ENCODE measurements at regions not wholly inside any gene's neighbourhood (a gene's known extent, or its start where the extent isn't known, plus 50 kb on each side); places are given as distances from the start of the nearest gene placed in this dataset.

DNA sequence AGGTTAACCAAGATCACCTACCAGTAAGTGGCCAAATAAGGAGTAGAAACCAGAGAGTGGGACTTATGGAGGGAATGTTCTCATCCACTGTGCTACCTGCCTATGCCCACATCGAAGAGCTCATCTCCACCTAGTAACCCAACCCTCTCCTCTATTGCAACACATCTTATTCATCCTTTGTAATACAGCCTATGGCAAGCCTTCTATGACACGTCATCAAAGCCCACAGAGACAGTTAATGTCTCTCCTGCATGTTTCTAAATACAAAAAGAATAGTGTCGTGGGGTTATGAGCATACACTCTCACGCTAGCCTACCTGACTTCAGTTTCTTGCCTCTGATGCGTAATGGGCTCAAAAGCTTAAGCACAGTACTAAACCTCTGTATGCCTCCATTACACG, 1158.1 kb upstream of the TENM4 start:
- intact Hi-C loops (cut with micrococcal nuclease; ENCODE audit: unreplicated experiment) (no loop called here), in situ Hi-C loops (cut with HindIII; ENCODE audit: extremely low pct_ligation_motif_present, low pct_unique_long_range_greater_than_20kb) (no loop called here)
- no peaks in the 10 kb centered on the region for H3K79me2 ChIP-seq (ENCODE audit: insufficient read depth, low read length)
- H4K20me1 ChIP-seq (ENCODE audit: insufficient read depth, low read length) = no peaks in the 10 kb centered on the region
- H3K4me1 ChIP-seq (ENCODE audit: insufficient read depth, low read length) = peaks cover 26% of the 10 kb centered on the region
- H3K4me2 ChIP-seq (ENCODE audit: low read depth, low read length) = no peak overlapping the region
- no peak overlapping the region for H3K27ac ChIP-seq (ENCODE audit: extremely low read length, insufficient read depth, low read length)
- DNase-seq (ENCODE audit: low spot score) (no peak), FAIRE-seq (no peak), ATAC-seq (no peak)
- no peaks in the 10 kb centered on the region for H3K27me3 ChIP-seq (ENCODE audit: control insufficient read depth in 1 of 2, insufficient read depth in 2 of 2, low read length in 2 of 2)
- no TSS peak for BruUV-seq (replicated peaks)
- H3K4me3 ChIP-seq (replicated peaks in 1 of 3; ENCODE audit: insufficient read depth in 1 of 3, low read depth in 2 of 3, low read length in 3 of 3) = no peak overlapping the region
- 56% methylated on average over 6 of the region's 6 CpGs for WGBS (ENCODE audit: low lambda C conversion rate)
- CTCF ChIA-PET (ENCODE audit: low intra/inter-chr PET ratio, low total read pairs) = no interaction called here
- no peaks in the 10 kb centered on the region for H3K36me3 ChIP-seq (replicated peaks in 1 of 2; ENCODE audit: control insufficient read depth in 1 of 2, insufficient read depth in 2 of 2, low read length in 2 of 2)
- TF ChIP-seq ZMYM4 (CRISPR knock-in tag; IDR thresholded peaks at IDR 0.05) (no peak), MXD1 (CRISPR knock-in tag; IDR thresholded peaks at IDR 0.05) (no peak), CREB1 (IDR thresholded peaks at IDR 0.05) (peak; percentile 66), CREB1 (CRISPR knock-in tag; IDR thresholded peaks at IDR 0.05) (no peak), SYNCRIP (IDR thresholded peaks at IDR 0.05; ENCODE audit: insufficient read depth, low read depth, low read length) (no peak)
- H2AFZ ChIP-seq (ENCODE audit: low read length) = no peak overlapping the region
- no peaks in the 10 kb centered on the region for H3K9me3 ChIP-seq (ENCODE audit: low read length)
- no peak overlapping the region for H3K9ac ChIP-seq (ENCODE audit: insufficient read depth, low read depth, low read length)
- POLR2A ChIA-PET = no interaction called here

GRCh38 chr11:80596291-80596810, 1155.5 kb upstream of the TENM4 start:
- Histone ChIP-seq H3K4me1 (ENCODE audit: insufficient read depth, low read length) (peaks cover 30% of the 10 kb centered on the region), H2AFZ (ENCODE audit: low read length) (no peak overlapping the region), H3K79me2 (ENCODE audit: insufficient read depth, low read length) (no peaks in the 10 kb centered on the region), H3K36me3 (replicated peaks in 1 of 2; ENCODE audit: control insufficient read depth in 1 of 2, insufficient read depth in 2 of 2, low read length in 2 of 2) (no peaks in the 10 kb centered on the region), H3K27me3 (ENCODE audit: control insufficient read depth in 1 of 2, insufficient read depth in 2 of 2, low read length in 2 of 2) (no peaks in the 10 kb centered on the region), H3K9me3 (ENCODE audit: low read length) (no peaks in the 10 kb centered on the region), H3K4me3 (replicated peaks in 1 of 3; ENCODE audit: insufficient read depth in 1 of 3, low read depth in 2 of 3, low read length in 3 of 3) (no peak overlapping the region), H3K4me2 (ENCODE audit: low read depth, low read length) (no peak overlapping the region), H3K9ac (ENCODE audit: insufficient read depth, low read depth, low read length) (no peak overlapping the region), H4K20me1 (ENCODE audit: insufficient read depth, low read length) (no peaks in the 10 kb centered on the region), H3K27ac (ENCODE audit: extremely low read length, insufficient read depth, low read length) (no peak overlapping the region)
- no TSS peak for BruUV-seq (replicated peaks)
- DNase-seq (ENCODE audit: low spot score) (no peak), FAIRE-seq (no peak), ATAC-seq (no peak)
- ChIA-PET POLR2A (no interaction called here), CTCF (ENCODE audit: low intra/inter-chr PET ratio, low total read pairs) (no interaction called here)
- in situ Hi-C loops (cut with HindIII; ENCODE audit: extremely low pct_ligation_motif_present, low pct_unique_long_range_greater_than_20kb) = no loop called here
- intact Hi-C loops (cut with micrococcal nuclease; ENCODE audit: unreplicated experiment) = no loop called here
- WGBS (ENCODE audit: low lambda C conversion rate) = 51% methylated on average over 3 of the region's 3 CpGs
- TF ChIP-seq CERS6 (CRISPR knock-in tag; IDR thresholded peaks at IDR 0.05) (no peak), MTF2 (CRISPR knock-in tag; IDR thresholded peaks at IDR 0.05; ENCODE audit: borderline replicate concordance) (no peak), ZNF510 (CRISPR knock-in tag; IDR thresholded peaks at IDR 0.05; ENCODE audit: low read depth) (no peak), SCMH1 (CRISPR knock-in tag; IDR thresholded peaks at IDR 0.05; ENCODE audit: borderline replicate concordance) (no peak), TFDP2 (CRISPR knock-in tag; IDR thresholded peaks at IDR 0.05) (no peak), DMAP1 (CRISPR knock-in tag; IDR thresholded peaks at IDR 0.05) (no peak), ZSCAN5A (CRISPR knock-in tag; IDR thresholded peaks at IDR 0.05; ENCODE audit: borderline replicate concordance) (no peak), JUND (CRISPR knock-in tag; IDR thresholded peaks at IDR 0.05) (no peak)
- TF ChIP-seq, protein P1, sequence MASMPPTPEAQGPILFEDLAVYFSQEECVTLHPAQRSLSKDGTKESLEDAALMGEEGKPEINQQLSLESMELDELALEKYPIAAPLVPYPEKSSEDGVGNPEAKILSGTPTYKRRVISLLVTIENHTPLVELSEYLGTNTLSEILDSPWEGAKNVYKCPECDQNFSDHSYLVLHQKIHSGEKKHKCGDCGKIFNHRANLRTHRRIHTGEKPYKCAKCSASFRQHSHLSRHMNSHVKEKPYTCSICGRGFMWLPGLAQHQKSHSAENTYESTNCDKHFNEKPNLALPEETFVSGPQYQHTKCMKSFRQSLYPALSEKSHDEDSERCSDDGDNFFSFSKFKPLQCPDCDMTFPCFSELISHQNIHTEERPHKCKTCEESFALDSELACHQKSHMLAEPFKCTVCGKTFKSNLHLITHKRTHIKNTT (CRISPR knock-in tag; IDR thresholded peaks at IDR 0.05) = no peak
